ENCODE measurements at regions not wholly inside any gene's neighbourhood (a gene's known extent, or its start where the extent isn't known, plus 50 kb on each side); places are given as distances from the start of the nearest gene placed in this dataset.
"Not testable (repeated sequence)": the region's sequence is repeated elsewhere in the genome, so short reads cannot be mapped to it uniquely, and the experiment has no call there.

DNA sequence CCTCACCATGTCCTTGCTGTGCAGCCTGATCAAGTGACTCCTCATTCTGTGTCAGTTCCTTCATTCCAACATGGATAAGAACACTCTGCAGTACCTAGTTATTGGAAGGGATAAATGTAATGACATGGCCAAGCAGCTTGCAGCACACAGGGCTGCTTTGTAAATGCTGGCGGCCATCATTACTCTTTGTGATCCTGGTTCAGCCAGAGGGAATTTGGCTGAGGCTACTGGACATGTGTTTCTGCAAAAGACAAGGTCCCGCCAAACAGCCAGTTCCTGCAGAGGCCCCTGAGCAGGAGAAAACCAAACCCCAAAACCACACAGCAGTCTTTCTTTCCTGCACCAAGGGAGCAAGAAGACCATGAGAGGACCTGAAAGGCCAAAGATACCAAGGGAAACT lies 495.8 kb downstream of the AJAP1 start:
- DNase-seq, result no peak

DNA sequence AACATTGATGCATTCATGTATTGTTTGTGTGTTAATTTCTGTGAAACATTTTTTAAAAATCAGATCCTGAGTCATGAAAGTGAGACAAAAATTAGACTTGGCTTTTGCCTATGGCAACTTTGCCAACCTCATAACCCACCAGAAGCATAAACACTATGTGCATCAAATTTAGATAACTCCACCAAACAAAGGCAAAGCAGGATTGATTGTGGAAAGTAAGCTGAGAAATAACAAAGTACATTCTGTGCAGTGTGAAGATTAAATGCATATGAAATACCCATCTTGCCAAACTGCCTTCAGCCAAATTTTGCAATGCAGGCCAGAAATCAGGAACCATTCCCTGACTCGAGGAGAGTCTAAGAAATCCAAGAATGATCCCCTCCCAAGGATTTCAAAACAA lies 493.4 kb downstream of the AJAP1 start:
- DNase-seq, result no peak

DNA sequence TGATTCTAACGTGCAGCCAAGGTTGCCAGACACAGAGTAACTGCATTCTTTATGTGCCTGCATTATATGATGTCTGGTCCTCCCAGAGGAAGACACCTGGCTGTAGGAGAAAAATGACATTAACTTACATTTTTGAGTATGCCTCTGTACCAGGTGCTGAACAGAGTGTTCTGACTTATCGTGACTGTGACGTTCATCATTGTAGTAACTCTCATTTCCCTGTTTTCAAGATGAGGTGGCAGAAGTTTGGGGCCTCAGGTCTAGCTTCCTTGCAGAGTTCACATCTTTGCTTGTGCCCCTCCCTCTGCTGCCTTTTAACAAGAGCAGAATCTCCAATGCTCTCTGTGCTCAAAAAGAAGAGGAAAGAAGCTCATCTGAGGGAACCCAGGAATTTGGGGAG lies 488.0 kb downstream of the AJAP1 start:
- no peak for DNase-seq

DNA sequence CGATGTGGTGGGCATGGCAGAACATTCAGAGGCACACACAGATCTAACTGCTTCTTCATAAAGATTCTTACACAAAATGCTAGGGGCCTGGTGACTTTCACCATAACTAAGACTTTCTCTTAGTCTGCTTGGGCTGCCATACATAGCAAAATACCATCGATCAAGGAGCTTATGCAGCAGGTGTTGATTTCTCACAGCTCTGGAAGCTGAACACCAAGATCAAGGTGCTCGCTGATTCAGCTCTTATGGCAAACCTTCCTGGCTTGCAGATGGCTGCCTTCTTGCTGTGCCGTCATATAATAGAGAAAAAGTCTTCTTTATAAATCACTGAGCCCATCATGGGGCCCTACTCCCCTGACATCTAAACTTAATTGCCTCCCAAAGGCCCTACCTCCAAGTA lies 487.3 kb downstream of the AJAP1 start:
- no peak for DNase-seq

DNA sequence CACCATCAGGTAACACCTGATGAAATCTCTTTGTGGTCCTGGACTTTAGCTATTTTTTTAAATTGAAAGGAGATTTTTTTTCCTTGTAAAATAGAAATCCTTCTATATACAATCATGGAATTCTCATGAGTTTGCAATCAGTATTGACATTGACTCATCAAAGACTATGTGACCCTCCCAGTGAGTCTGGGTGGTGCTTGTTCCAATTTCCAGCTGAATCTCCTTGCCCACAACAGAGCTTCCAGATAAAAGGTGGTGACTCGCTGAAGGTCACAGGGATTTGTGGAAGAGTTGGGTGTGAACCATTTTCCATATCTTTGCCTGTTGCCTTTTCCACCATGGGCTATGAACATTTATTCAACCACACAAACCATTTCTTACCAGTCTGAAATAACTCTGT lies 486.6 kb downstream of the AJAP1 start:
- no peak for DNase-seq

DNA sequence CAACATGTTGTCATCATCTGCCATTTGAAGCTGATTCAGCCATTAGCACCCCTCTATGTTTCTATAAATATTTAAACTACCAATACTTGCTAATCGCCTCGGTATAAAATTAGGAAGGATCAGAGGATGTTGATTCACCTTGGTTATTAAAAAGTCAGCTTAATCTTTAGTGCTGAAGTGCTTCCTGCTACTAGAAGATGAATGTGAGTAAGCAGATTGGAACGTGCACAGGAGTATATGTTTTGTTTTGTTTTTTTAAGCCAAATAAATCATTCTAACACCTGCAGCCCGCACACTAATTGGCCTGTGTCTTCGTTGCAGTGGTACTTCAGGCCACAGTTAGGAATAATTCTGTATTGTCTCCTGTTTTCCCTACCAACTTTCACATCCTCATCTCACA lies 485.7 kb downstream of the AJAP1 start:
- DNase-seq, result no peak

DNA sequence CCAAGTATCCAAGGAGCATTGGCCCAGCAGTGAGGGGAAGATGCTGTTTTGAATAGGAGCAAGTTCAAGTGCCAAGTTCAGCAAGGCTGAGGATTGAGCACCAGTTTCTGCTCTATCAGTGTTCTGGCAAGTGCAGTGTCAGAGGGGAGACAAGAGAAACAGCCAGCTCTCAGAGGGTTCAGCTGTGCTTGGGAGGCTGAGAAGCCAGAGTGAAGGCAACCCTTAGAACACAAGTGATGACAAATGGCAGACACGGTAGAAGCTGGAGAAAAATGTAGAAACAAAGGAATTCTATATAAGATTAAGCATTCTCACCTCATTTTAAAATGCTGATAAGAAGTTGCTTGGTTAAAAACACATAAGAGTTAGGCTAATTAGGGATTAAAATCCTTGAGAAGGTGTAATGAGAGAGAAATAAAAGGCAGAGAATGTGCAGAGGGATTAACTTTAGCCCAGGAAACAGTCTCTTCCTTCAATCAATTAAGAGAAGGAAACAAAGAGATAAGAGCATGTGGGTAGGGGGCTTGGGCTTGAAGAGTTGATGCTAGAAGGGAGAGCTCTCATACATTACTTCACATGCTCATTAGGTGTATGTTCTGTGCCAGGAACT lies 475.4 kb downstream of the AJAP1 start:
- DNase-seq, result no peak

DNA sequence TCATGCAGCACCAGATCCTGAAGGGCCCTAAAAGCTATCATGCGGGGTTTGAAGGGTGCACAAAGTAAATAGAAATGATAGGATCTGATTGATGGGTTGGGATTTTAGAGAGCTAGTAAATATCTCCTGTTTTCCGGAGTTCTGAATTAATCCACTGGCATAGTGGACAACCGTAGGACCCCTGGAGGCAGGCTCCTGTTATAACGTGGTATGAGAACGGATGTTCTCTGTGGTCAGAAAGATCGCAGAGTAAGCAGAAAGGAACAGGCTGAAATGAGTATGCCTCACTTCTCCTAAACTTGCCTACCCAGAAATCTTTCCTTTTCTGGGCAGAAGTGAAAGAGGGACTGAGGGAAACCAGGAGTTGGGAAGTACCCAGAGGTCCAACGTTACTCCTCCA lies 470.8 kb downstream of the AJAP1 start:
- DNase-seq, result no peak

DNA sequence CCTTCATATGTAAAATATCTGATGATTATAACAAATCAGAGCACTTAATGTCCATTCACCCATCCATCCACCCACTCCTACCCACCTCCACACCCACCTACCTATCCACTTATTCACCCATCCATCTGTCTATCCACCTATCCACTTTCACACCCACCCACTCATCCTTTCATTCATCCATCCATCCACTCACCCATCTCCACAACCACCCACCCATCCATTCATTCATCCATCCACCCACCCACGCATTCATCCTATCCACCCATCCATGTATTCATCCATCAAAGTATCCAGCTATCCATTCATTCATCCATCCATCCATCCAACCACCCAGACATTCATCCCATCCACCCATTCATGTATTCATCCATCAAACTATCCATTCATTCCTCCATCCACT lies 466.1 kb downstream of the AJAP1 start:
- DNase-seq, result no peak

DNA sequence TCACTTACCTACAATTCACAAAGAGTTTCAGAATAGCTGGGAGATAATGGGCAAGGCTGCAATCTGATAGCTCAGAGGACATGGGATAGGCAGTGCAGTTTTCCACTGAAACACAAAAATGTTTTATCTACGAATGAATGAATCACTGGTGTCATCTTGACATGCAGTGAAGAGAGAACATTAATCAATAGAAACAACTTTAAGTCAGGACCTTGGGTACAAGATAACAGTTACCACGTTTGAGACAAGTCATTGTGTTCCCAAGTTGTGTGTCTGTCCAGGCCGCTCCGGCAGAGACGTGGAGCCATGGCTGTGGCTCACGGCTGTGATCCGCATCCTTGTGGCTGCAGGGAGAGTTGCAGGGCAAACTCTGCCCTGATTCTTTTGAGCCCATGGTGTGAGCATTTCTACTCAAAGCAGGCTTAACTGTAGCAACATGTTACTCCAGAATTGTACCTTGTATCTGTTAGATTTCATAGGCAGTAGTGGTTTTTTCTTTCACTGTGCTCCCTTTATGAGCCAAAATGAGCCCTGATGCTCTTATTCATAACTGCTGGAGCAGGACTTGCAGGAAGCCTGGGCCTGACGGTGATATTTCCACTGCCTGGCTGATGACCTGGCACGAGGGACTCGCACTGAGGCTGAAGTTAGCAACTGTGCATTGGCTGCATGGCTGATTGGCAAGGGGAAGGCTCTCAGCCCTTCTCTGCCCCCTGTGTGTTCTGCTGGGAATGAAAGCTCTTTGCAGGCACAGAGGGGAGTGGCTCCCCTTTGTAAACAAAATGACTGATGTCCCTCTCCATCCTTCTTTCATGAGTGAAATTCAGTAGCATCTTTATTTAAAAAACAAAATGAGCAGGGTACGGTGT lies 465.2 kb downstream of the AJAP1 start:
- DNase-seq, result no peak

DNA sequence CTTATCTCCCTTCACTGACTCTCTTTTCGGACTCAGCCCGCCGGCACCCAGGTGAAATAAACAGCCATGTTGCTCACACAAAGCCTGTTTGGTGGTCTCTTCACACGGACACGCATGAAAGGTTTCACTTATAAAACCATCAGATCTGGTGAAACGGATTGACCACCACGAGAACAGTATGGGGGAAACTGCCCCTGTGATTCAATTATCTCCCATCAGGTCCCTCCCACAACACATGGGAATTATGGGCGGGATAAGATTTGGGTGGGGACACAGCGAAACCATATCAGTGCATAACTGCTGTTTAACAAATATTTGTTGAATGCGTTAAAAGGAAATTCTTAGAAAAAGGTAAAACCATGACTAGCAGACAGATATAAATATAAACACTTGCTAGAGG lies 464.4 kb downstream of the AJAP1 start:
- DNase-seq, result not testable (repeated sequence)

DNA sequence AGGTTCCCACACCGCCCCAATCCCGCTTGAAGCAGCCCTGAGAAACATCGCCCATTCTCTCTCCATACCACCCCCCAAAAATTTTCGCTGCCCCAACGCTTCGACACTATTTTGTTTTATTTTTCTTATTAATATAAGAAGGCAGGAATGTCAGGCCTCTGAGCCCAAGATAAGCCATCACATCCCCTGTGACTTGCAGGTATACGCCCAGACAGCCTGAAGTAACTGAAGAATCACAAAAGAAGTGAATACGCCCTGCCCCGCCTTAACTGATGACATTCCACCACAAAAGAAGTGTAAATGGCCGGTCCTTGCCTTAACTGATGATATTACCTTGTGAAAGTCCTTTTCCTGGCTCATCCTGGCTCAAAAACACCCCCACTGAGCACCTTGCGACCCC lies 463.9 kb downstream of the AJAP1 start:
- not testable (repeated sequence) for DNase-seq

DNA sequence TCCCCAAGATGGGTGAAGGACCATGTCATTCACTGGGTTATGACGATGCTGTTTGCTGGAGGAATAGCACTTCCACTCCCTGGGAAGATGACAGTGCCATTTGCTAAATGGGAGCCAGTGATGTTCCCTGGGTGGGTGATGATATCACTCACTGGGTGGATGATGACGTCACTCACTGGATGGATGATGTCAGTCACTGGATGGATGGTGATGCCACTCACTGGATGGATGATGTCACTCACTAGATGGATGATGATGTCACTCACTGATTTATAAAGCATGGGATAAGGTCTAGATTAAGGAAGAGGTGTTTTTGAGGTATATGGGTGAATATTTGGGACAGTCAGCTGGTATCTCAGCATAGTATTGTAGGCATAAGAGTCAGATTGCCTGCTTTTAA lies 457.2 kb downstream of the AJAP1 start:
- DNase-seq, result no peak

DNA sequence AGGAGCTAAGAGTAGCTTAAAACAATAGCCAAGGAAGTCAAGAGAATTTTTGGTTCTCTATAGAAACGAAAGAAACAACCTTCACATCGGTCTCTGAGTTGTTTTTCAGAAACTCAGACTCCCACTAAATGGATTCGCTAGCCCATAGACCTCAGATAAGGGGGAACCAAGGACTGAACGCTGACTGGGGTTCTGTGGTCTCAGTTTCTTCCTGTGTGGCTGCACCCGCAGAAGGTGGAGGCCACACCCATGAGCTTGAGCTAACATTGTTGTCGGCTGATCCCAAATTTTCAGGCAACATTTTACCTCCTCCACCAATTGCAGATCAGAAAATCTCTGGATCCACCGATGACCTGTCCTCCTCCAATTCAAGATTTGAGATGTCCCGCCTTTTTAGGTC lies 456.1 kb downstream of the AJAP1 start:
- DNase-seq, result no peak

DNA sequence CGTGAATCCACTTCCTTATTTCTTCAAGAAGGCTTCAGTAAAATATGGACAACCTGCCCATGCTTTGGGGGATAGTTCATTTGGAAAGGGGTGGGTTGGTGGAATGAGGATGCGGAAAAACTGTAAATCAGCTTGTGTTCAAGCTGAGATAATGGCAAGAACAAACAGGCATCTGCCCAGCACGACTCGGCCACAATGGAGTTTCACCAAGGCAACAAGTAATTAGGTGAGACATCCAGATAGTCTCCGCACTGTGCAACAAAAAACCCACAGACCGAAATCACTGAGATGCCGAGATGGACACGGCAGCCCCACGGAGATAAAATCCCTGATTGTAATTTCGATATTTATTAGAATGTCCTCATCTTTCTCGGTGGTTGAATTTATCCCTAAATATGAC lies 455.2 kb downstream of the AJAP1 start:
- no peak for DNase-seq

DNA sequence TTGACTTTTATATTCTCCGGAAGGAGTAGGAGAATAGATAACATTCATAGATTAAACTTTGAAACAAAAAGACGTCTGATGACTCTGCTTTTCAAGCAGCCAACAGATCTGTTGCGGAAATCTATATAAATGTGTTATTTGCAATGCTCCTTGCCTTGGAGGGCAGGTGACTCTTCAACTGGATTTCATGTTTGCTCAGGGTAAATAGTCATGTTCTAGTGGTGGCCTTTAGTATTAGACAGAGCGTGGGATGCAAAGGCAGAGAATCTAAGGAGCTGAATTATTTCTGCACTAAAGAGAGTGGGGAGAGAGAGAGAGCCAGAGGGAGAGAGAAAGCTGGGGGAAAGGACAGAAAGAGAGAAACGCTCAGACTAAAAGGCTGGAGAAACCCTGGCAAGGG lies 454.3 kb downstream of the AJAP1 start:
- no peak for DNase-seq

DNA sequence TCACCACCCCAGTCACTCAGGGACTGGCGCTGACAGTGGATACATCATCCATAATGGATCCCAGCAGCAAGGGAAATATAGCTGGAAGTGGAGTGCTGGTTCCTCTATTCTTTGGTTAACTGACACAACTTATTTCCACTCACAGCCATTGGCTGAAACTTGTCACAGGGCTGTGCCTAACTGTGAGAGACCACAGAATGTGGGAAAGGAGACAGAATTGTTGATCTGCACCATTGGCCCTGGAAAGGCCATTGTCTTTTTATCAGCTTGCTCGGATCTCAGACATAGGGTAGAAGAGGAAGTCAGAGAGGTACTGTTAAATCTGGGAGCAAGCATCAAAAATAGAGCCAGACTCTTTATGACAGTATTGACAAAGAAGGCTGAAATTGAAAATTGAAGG lies 451.3 kb downstream of the AJAP1 start:
- DNase-seq, result no peak

DNA sequence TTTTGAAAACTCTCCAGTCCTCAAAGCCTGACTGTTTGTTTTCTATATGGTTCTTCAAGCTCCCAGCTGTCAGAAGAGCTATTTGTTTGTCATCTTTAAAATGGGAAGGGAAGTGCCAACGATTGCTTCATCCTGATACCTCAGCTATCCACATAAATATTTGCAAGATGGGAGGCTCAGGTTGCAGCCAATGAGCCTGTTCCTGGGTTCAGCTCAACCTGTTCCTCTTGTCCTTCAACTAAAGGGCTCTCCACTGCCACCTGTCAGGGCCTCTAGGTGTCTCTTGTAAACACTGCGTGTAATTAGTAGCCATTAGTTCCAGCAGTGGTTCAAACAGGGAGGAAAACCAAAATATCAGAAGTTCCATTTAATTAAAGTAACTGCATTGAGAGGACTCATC lies 445.1 kb downstream of the AJAP1 start:
- DNase-seq, result peak; percentile 33

DNA sequence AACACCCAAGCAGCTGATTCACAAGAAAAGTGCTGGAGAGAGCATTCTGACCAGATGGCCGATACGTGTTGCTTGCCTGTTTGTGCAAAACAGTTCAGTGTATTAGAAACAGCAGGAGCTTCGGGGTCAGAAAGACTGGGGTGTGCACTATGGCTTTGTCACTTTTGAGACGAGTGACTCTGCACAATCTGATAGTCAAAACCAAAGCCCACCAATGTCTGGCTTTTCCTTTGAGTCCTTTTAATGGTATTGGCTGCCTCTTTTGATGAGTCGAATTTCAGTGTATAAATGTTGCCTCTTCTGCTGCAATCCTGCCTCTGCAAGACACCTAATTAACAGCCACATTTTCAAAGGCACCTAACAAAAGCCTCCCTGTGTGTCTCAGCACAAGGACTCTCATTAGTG lies 444.6 kb downstream of the AJAP1 start:
- DNase-seq, result no peak

DNA sequence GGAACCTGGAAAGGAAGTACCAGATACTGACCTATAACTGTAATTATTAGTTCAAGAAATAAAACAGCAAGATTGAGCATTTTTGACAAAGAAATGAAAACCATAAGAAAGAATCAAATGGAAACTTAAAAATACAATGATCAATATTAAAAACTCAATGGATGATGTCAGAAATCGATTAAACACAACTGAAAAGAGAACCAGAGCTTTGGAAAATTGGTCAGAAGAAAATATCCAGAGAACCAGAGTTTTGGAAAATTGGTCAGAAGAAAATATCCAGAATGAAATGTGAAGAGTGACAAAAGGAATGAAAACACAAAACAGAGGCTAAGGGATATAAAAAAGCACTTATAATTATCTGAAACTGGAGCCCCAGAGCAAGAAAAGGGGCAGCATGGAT lies 438.6 kb downstream of the AJAP1 start:
- DNase-seq, result no peak

DNA sequence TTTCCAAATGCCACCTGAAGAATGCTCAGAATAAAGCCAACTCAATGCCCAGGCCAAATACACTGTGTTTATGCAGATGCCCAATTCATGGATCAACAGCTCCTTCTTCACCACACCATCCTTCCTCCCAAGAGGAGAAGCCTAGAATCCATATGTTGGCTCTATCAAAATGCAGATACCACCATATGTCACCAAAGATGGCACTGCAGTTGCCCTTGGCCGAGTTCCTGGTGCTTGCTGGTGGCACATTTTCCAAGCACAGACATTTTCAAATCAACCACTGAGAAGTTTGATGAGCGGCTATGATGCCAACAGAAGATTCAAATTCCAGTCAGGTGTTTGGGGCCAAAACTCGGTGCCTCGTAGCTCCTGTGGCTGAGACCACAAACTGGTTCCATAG lies 430.3 kb downstream of the AJAP1 start:
- DNase-seq, result no peak

DNA sequence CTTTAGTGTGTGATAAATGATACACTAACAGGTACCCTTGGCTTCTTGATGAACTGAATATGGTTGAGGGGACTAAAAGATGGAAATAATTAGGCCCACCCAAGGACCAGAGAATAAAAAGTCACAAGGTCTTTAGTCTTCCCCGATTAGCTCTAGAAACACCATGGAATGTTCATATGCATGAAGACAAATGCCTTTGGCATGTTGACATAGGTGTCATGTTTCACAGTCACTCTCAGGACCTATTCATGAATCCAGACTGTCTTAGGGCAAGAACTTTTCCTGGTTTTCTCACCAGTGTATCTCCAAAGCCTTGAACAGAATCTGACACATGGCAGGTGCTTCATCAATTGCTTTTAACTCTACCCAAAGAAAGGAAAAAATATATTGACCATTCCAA lies 412.8 kb downstream of the AJAP1 start:
- DNase-seq, result no peak

DNA sequence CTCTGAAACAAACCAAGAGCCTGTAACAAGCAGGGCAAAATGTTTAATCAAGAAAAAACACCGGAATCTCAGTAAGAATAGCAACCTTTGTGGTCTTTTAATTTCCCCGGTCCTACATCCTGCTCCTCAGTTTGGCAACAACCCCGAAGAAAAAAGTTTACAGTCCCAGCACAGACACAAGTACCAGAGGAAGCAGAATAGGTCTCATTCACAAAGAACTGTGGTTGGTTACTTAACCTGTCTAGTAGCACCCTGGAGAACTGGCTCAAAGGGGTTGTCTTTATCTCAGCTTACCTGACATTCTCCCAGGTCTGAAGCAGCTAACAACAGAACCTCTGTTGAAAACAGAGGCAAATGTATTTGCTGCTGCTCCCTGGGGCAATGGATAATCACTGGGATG lies 399.3 kb downstream of the AJAP1 start:
- no peak for DNase-seq

DNA sequence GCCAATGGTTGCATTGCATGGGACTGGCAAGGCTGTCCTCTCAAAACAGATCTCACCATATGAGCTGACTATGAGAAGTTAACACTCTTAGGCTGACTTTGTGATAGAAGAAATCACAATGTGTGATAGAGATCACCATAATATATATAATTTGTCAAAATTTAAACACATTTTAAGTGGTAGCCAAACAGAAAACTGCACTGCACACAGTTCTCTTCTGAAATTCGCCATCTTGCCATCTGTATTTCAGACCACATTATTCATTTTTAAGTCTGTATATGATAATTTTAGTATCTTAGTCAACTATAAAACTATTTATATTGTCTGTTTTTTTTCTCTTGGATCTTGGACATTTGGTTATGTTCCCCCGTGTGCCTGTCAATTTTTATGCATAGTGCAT lies 374.7 kb downstream of the AJAP1 start:
- no peak for DNase-seq

DNA sequence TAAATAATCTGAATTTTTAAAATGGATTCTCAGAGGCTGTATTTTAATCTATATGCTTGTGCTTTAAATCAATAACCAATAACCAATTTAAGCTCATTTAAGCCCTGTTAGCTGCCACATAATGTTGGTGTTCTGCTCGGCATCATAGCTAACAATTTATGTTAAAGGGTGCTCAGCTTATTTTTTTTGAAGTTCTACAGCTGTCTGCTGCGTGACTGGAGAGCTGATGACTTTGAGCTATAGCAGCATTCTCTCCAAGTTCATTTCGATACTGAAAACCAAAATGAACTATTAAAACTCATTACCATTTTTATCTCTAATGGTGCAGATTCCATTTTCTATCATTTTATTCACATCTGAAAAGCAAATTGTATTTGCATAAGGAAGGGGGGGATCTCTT lies 357.8 kb downstream of the AJAP1 start:
- no peak for DNase-seq
